ENCODE measurements at regions not wholly inside any gene's neighbourhood (a gene's known extent, or its start where the extent isn't known, plus 50 kb on each side); places are given as distances from the start of the nearest gene placed in this dataset.

DNA sequence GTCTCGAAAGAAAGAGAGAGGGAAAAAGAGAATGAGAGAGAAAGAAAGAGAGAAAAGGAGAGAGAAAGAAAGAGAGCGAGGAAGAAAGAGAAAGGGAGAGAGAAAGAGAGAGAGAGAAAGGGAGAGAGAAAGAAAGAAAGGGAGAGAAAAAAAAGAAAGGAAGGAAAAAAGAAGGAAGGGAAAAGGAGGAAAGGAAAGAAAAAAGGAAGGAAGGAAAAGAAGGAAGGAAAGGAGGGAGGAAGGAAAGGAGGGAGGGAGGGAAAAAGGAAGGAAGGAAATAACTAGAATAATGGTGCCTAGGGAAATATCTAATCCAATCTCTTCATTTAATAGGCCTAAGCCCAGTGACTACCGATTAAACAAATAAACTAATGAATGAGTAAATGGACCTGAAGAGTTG, 85.4 kb upstream of the LYZL1 start:
- H3K9me3 ChIP-seq: no peaks in the 10 kb centered on the region
- H3K4me1 ChIP-seq: no peaks in the 10 kb centered on the region
- DNase-seq (no peak), ATAC-seq (no peak)
- TF ChIP-seq, protein P1, sequence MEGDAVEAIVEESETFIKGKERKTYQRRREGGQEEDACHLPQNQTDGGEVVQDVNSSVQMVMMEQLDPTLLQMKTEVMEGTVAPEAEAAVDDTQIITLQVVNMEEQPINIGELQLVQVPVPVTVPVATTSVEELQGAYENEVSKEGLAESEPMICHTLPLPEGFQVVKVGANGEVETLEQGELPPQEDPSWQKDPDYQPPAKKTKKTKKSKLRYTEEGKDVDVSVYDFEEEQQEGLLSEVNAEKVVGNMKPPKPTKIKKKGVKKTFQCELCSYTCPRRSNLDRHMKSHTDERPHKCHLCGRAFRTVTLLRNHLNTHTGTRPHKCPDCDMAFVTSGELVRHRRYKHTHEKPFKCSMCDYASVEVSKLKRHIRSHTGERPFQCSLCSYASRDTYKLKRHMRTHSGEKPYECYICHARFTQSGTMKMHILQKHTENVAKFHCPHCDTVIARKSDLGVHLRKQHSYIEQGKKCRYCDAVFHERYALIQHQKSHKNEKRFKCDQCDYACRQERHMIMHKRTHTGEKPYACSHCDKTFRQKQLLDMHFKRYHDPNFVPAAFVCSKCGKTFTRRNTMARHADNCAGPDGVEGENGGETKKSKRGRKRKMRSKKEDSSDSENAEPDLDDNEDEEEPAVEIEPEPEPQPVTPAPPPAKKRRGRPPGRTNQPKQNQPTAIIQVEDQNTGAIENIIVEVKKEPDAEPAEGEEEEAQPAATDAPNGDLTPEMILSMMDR (IDR thresholded peaks at IDR 0.05): no peak
- H3K27ac ChIP-seq: no peak overlapping the region
- no peaks in the 10 kb centered on the region for H3K36me3 ChIP-seq
- intact Hi-C loops (cut with DNase I): no loop called here
- no peaks in the 10 kb centered on the region for H3K27me3 ChIP-seq
- H3K4me3 ChIP-seq: no peak overlapping the region

- H3K27ac ChIP-seq: no peak overlapping the region
- no peaks in the 10 kb centered on the region for H3K27me3 ChIP-seq
- ATAC-seq (no peak), DNase-seq (no peak)
- intact Hi-C loops (cut with DNase I): no loop called here
- H3K4me1 ChIP-seq: no peaks in the 10 kb centered on the region
- H3K36me3 ChIP-seq: no peaks in the 10 kb centered on the region
- TF ChIP-seq, protein P1 (IDR thresholded peaks at IDR 0.05): no peak
- H3K4me3 ChIP-seq: no peak overlapping the region
- no peaks in the 10 kb centered on the region for H3K9me3 ChIP-seq
Measured at GRCh38 chr10:29204070-29204800, 84.6 kb upstream of the LYZL1 start.

DNA sequence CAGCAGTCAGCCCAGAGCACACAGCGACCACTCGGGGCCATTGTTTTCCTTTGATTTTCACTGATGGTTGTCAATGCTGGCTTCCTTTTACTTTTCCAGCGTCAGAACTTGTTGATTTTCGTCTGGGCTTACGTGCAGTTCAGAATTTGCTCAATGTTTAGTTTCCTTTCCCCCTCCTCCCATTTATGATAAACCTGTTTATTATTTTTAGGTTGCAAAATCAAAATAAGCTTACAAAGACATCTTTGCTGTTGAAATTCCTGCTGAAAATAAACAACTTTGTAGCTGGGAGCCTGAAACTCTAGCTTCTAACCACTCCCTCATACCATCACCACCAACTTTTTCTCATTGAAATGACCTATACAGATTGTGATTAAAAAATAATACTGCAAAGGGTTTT, 83.1 kb upstream of the LYZL1 start:
- no peaks in the 10 kb centered on the region for H3K9me3 ChIP-seq
- no peaks in the 10 kb centered on the region for H3K36me3 ChIP-seq
- H3K27me3 ChIP-seq: no peaks in the 10 kb centered on the region
- no peaks in the 10 kb centered on the region for H3K4me1 ChIP-seq
- H3K27ac ChIP-seq: no peak overlapping the region
- no peak overlapping the region for H3K4me3 ChIP-seq
- intact Hi-C loops (cut with DNase I): no loop called here
- DNase-seq (no peak), ATAC-seq (no peak)
- TF ChIP-seq, protein P1 (IDR thresholded peaks at IDR 0.05): no peak

GRCh38 chr10:29208845-29209244, 80.0 kb upstream of the LYZL1 start:
- intact Hi-C loops (cut with DNase I): no loop called here
- Histone ChIP-seq H3K4me1 (no peaks in the 10 kb centered on the region), H3K36me3 (no peaks in the 10 kb centered on the region), H3K27me3 (no peaks in the 10 kb centered on the region), H3K27ac (no peak overlapping the region), H3K4me3 (no peak overlapping the region), H3K9me3 (no peaks in the 10 kb centered on the region)
- DNase-seq (no peak), ATAC-seq (no peak)
- TF ChIP-seq, protein P1 (IDR thresholded peaks at IDR 0.05): no peak

DNA sequence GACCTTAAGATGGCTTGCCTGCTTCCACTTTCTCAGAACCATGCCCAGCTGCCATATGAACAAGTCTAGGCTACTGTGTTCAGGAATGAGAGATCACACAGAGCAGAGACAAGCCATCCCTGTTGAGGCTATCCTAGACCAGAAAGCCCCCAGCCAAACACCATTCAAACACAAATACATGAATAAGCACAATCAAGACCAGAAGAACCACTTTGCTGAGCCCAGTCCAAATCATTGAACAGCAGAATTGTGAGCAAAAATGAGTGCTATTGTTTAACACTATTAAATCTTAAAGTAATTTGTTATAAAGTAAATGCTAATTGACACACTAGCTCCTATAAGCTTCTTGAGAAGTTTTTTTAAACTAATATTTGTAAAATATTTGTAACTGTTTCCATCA, 79.0 kb upstream of the LYZL1 start:
- TF ChIP-seq, protein P1 (IDR thresholded peaks at IDR 0.05): no peak
- intact Hi-C loops (cut with DNase I): no loop called here
- H3K36me3 ChIP-seq: no peaks in the 10 kb centered on the region
- DNase-seq (no peak), ATAC-seq (no peak)
- H3K9me3 ChIP-seq: no peaks in the 10 kb centered on the region
- no peaks in the 10 kb centered on the region for H3K4me1 ChIP-seq
- H3K27me3 ChIP-seq: no peaks in the 10 kb centered on the region
- H3K4me3 ChIP-seq: no peak overlapping the region
- H3K27ac ChIP-seq: no peak overlapping the region

Data from upper lobe of right lung (tissue), 1 donor.